ENCODE measurements at regions not wholly inside any gene's neighbourhood (a gene's known extent, or its start where the extent isn't known, plus 50 kb on each side); places are given as distances from the start of the nearest gene placed in this dataset.

GRCh38 chr1:58914925-58915324, 131.1 kb upstream of the JUN start:
- no peak for DNase-seq

- DNase-seq: no peak
These were observed 133.6 kb upstream of the JUN start for GRCh38 chr1:58917436-58917835.

GRCh38 chr1:58919226-58919958, 135.5 kb upstream of the JUN start:
- DNase-seq: no peak

GRCh38 chr1:58919959-58920321, 136.1 kb upstream of the JUN start:
- no peak for DNase-seq

- DNase-seq: no peak
These were observed 137.5 kb upstream of the JUN start for GRCh38 chr1:58921342-58921741.

GRCh38 chr1:58921751-58922150, 137.9 kb upstream of the JUN start:
- DNase-seq: no peak

GRCh38 chr1:58922302-58923089, 138.6 kb upstream of the JUN start:
- peak; percentile 43 to 46 for DNase-seq

- no peak for DNase-seq
These were observed 139.2 kb upstream of the JUN start for GRCh38 chr1:58923090-58923470.

GRCh38 chr1:58924016-58924565, 140.2 kb upstream of the JUN start:
- DNase-seq: no peak

- no peak for DNase-seq
These were observed 141.0 kb upstream of the JUN start for GRCh38 chr1:58924821-58925220.

- no peak for DNase-seq
These were observed 141.4 kb upstream of the JUN start for GRCh38 chr1:58925247-58925646.

- DNase-seq: no peak
These were observed 142.3 kb upstream of the JUN start for GRCh38 chr1:58926152-58926551.

- no peak for DNase-seq
These were observed 143.3 kb upstream of the JUN start for GRCh38 chr1:58927041-58927721.

- no peak for DNase-seq
These were observed 143.9 kb upstream of the JUN start for GRCh38 chr1:58927722-58928085.

GRCh38 chr1:58928514-58928913, 144.7 kb upstream of the JUN start:
- DNase-seq: no peak

- peak in 1 of 2 donors; percentile 38 for DNase-seq
These were observed 146.0 kb upstream of the JUN start for GRCh38 chr1:58929671-58930325.

- no peak for DNase-seq
These were observed 147.2 kb upstream of the JUN start for GRCh38 chr1:58931024-58931423.

- DNase-seq: no peak
These were observed 147.9 kb upstream of the JUN start for GRCh38 chr1:58931756-58932155.

- peak in 1 of 2 donors; percentile 19 for DNase-seq
These were observed 149.2 kb upstream of the JUN start for GRCh38 chr1:58932859-58933598.

GRCh38 chr1:58933599-58933926, 149.7 kb upstream of the JUN start:
- DNase-seq: no peak

- no peak for DNase-seq
These were observed 150.9 kb upstream of the JUN start for GRCh38 chr1:58934706-58935105.

- DNase-seq: no peak
These were observed 153.1 kb upstream of the JUN start for GRCh38 chr1:58936973-58937372.

- no peak for DNase-seq
These were observed 155.3 kb upstream of the JUN start for GRCh38 chr1:58939146-58939545.
